ENCODE measurements at regions not wholly inside any gene's neighbourhood (a gene's known extent, or its start where the extent isn't known, plus 50 kb on each side); places are given as distances from the start of the nearest gene placed in this dataset.

GRCh38 chr10:30680908-30681307 lies 51.4 kb upstream of the LYZL2 start:
- FAIRE-seq (no peak), DNase-seq (ENCODE audit: insufficient read length, low spot score) (no peak)
- no peak for TF ChIP-seq CTCF (IDR thresholded peaks at IDR 0.05; ENCODE audit: insufficient read depth, missing control alignments)
